ENCODE measurements at regions not wholly inside any gene's neighbourhood (a gene's known extent, or its start where the extent isn't known, plus 50 kb on each side); places are given as distances from the start of the nearest gene placed in this dataset.

DNA sequence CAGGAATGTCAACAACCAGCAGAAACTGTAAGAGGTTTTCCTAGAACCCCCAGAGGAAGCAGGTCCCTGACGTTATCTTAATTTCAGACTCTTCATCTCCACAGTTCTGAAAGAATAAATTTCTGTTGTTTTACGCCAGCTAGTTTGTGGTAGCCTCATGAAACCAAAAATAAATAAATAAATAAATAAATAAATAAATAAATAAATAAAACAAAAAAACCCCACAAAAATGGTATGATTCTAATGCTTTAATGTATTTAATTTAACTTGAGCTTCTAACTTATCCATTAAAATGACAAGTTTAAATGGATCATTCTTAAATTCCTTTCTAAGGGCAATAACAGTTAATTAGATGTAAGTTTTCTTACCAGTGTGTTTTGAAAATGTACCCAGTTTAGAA lies 293.8 kb upstream of the ADAMTS5 start:
- TF ChIP-seq POLR2A (IDR thresholded peaks at IDR 0.05; ENCODE audit: low read length) (no peak), GATA1 (IDR thresholded peaks at IDR 0.05; ENCODE audit: low read depth, low read length) (no peak)
